ENCODE measurements at regions not wholly inside any gene's neighbourhood (a gene's known extent, or its start where the extent isn't known, plus 50 kb on each side); places are given as distances from the start of the nearest gene placed in this dataset.

DNA sequence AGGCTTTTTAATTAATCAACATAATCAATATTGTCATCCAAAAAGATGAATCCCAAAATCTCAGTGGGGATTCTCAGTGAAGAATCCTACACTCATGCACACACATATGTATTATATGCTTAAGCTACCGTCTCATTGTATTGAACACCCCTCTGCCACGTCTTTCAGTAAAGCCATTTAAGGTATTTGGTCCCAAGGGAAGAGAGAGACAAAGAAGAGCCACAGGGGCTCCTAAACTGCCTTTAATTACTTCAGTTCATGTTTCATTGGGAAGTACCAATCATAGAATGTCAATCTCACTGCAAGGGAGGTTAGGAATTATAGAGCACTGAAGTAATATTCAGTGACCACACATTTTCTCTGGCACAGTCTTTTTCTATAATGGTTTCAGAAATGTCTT lies 388.6 kb upstream of the NEGR1 start:
- no peak for DNase-seq (ENCODE audit: low read depth)

DNA sequence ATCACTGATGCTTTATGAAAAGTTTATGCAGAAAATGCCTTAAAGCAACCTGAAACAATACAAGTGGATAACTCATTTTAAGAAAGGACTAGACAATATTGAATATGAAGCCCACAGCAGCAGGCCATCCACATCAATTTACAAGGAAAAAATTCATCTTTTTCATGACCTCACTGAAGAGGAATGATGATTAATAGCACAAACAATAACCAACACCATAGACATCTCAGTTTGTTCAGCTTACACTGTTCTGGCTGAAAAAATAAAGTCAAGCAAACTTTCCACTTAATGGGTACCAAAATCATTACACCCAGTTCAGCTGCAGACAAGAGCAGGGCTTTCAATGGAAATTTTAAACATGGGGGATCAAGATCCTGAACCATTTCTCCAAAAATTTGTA lies 380.6 kb upstream of the NEGR1 start:
- DNase-seq (ENCODE audit: low read depth) = no peak

DNA sequence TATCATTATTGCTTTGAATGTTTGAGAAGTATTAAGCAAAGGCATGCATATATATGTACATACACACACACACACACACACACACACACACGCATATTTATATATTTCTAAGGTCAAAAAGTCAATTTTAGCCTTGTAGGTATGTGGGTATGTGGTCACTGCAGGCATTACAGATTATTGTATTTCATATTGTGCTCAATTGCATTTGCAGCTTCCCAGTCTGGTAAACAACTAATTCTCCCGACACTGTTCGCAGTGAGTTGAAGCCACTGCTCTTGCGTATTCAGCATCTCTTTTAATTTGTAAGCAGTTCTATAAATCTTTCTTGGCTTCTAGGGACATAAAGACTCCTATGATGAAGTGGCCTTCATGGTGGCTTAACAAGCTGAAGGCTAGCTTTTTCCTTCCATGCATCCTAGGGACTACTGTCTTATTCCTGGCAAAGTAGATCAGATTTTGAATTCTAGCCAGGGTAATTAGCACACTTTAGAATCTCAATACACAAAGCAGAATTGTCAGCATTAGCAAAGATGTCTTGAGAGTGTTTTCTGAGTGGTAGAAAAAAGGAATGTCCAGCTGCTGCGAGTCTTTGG lies 368.6 kb upstream of the NEGR1 start:
- DNase-seq (ENCODE audit: low read depth) = no peak

- DNase-seq (ENCODE audit: low read depth) = no peak
These were observed 367.7 kb upstream of the NEGR1 start for GRCh38 chr1:72649991-72650390.

GRCh38 chr1:72649211-72649888 lies 367.0 kb upstream of the NEGR1 start:
- DNase-seq (ENCODE audit: low read depth) = no peak

GRCh38 chr1:72648465-72648864 lies 366.1 kb upstream of the NEGR1 start:
- no peak for DNase-seq (ENCODE audit: low read depth)

DNA sequence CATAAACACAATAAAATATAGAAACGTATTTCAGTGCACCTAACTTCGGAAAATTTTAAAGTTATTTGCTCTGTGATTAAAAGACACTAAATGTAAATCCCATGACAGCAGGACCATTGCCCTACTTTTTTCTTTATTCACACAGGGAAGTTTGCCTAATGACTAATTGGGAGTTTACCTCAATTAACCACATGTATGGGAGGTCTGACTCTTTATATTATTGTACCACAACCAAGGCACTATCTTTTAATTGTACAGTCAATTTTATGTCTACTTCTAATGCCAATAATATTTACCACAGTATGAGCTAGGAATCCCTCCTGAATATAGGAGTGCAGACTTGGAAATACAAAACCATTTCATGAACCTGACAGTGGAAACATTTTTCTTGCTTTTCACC lies 360.8 kb upstream of the NEGR1 start:
- no peak for DNase-seq (ENCODE audit: low read depth)

DNA sequence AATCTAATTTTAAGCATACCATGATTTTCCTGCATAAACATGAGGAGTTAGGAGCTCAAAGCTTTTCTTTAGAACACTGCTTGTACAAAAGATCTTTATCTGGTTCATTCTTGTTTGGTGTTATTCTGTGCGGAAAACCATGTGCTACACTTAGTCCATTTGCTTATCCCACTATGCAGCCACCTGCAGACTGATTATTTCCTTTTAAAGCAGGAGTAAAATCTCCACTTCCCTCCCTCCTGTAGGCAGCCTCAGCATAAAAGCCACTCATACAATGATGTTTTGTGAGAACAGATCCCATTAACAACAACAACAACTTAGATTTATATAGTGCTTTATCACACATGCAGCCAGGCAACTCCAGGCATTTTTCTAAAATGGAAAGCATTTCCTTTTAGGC lies 355.3 kb upstream of the NEGR1 start:
- no peak for DNase-seq (ENCODE audit: low read depth)

- peak; percentile 82 for DNase-seq (ENCODE audit: low read depth)
These were observed 354.3 kb upstream of the NEGR1 start for GRCh38 chr1:72636631-72637030.

DNA sequence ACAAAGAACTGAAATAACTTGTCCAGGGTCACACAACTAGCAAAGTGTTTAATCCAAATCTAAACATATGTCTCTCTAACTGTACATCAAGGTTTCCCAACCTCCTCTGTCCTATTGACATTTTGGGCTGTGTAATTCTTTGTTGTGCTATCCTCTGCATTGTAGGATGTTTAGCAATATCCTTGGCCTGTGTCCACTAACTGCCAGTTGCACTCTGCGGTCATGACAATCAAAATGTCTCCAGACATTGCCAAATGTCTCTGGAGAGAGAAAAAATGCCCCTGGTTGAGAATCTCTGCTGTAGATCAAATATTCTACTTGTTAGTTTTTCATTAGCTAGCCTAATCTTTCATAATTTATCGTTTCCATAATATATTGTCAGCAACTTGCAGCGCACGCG lies 353.4 kb upstream of the NEGR1 start:
- DNase-seq (ENCODE audit: low read depth) = peak; percentile 68

DNA sequence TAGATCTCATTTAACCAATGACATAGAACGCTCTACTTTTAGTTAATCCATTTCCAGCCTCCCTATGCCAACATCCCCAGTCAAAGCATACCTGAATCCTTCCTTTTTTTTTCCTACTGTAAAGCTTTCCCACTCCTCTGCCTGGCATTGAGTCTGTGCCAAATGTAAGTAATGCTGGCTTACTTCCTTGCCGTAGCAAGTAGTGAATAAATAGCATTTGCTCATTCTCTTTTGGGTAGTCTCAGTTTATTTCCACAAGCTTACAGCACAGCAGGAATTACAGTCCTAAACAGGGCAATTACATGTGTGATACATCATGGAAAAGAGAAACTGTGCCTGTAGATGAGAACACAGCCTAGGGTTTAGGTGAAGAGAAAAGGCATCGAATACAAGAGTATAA lies 352.6 kb upstream of the NEGR1 start:
- peak; percentile 7 for DNase-seq (ENCODE audit: low read depth)

DNA sequence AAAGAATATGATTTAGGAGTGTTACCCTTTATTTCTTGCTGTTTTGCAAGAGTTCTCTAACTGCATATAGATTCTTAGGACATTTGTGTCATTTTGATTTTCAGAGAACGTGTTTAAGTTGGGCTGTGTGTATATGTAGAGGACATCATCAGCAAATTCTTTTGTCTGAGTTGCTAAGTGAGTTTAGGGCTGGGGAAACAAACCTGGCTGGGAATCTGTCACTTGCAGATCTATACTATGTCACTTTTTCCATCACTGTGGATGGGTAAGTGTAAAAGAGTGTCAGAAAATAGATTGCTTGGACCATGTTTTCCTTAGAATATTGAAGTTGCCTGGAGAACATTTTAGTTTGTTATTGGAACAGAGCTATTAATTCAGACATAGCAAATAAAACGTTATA lies 349.1 kb upstream of the NEGR1 start:
- DNase-seq (ENCODE audit: low read depth) = no peak

DNA sequence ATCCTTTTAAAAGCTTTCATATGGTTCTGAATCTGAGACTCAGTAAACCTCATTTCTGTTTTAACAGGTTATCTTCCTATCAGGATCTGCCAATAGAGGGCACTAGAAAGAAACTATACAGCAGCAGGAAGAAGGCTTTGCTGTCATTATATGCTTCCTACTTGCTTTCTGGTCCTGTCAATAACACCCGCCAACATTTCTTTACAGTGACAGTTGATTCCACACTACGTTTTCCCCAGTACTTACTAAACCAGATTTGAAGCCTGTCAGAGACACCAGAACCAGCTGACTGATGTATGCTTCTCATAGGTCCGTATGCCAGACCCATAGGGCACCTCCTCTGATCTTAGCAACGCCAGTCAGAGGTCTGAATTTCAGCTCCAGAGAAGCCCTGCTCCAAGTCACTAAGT lies 341.0 kb upstream of the NEGR1 start:
- peak; percentile 78 for DNase-seq (ENCODE audit: low read depth)

GRCh38 chr1:72620453-72620852 lies 338.1 kb upstream of the NEGR1 start:
- DNase-seq (ENCODE audit: low read depth) = no peak

- DNase-seq (ENCODE audit: low read depth) = no peak
These were observed 324.0 kb upstream of the NEGR1 start for GRCh38 chr1:72606216-72606810.

GRCh38 chr1:72601035-72601674 lies 318.8 kb upstream of the NEGR1 start:
- DNase-seq (ENCODE audit: low read depth) = no peak

- DNase-seq (ENCODE audit: low read depth) = no peak
These were observed 303.8 kb upstream of the NEGR1 start for GRCh38 chr1:72586023-72586685.

GRCh38 chr1:72579629-72580028 lies 297.3 kb upstream of the NEGR1 start:
- no peak for DNase-seq (ENCODE audit: low read depth)

DNA sequence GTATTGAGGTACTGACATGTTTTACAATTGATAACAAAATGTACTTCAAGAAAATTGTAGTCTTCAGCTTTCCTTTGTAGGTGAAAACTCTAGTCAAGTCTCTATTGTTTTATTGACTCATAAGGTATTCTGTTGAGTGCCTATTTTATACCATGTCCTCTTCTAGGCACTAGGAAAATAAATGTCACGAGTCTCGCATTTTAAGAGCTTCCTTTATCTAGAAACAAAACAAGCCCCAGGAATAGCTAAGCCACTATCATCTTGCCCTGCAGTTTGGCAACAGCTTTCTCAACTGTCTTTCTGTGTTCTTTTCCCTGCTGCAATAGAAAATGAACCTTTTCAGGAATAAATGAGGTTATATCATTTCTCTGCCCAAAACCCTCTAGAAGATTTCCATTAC lies 288.5 kb upstream of the NEGR1 start:
- no peak for DNase-seq (ENCODE audit: low read depth)

DNA sequence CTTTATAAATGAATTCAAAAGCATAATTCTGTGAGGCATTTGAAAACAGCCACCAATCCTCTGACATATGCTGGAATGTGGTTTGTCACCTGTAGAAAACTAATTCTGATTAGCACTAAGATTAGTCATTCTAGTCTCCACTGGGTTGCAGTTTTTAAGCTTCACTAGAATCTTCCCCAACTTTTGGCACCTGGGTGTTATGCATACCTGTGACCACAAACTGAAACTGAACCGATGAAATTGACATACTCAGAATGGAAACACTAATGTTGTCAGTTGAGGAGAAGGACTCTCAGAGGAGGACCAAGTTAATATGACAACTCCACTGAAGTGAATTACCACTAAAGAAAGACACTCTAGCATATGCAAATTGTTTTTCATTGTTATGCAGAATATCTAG lies 285.8 kb upstream of the NEGR1 start:
- no peak for DNase-seq (ENCODE audit: low read depth)

DNA sequence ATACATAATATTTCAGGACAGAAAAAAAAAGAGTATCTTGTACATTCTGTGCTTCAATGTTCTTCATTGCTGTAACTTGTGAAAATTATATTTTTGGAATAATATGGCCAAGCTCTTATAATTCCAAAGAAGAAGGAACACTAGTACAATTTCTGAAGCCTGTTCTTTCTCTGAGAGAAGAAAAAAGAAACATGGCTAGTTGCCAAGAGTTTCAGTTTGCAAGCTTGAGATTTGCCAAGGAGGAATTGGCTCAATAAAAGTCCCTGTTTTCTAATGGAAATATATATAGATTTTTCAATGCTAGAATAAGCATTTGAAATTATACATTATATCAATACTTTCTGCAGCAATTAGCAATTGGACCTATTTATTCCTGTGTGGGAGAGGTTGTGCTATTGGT lies 285.2 kb upstream of the NEGR1 start:
- DNase-seq (ENCODE audit: low read depth) = peak; percentile 48

DNA sequence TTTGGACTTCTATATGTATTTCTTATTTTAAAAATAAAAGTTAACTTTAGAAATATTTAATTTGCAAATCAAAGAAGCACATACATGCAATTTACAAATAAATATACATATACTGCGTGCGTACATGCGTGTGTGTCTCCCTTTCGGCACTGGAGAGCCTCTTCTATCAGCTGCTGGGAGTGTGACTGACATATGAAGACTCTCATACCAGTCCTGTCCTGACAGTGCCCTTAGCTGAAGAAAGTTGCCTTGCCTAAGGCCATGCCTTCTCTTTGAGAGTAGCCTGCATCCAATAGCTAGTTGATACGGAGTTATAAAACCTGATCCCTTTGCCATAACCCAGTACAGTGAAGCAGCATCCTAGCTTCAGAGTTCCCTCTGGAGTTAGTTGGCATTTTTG lies 282.4 kb upstream of the NEGR1 start:
- no peak for DNase-seq (ENCODE audit: low read depth)
